ENCODE measurements at regions not wholly inside any gene's neighbourhood (a gene's known extent, or its start where the extent isn't known, plus 50 kb on each side); places are given as distances from the start of the nearest gene placed in this dataset.
"Not testable (repeated sequence)": the region's sequence is repeated elsewhere in the genome, so short reads cannot be mapped to it uniquely, and the experiment has no call there.

DNA sequence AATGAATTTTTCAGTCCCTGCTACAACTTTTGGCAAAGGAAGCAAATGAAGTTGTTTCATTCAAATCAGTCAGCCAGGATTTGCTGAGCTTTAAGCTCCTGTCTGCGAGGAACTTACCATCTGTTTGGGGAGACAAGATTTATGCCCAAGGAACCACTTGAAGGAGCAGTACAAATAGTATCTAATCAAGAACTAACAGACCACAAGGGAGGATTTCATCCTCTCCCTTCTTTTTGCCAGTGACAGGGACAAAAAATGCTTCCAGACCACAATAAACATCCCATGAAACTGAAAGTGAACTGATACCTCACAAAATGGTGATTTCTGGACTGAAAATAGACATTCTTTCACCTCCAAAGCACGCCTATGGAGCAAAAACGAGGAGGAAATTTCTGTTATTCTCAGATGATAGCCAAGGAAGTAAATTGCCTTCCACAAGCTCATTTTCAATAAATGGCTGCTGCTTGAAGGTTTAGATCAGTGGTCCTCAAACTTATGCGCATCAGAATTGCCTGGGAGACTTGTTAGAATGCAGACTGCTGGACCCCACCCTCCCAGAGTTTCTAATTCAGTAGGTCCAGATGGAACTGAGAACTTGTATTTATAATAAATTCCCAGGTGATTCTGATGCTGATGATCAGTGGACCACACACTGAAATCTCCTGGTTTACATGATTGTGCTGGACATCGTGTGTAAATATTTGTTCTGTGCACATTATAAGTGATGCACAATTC lies 202.4 kb upstream of the GADL1 start:
- Mint-ChIP-seq H3K9me3 (no peaks in the 10 kb centered on the region), H3K36me3 (no peaks in the 10 kb centered on the region), H3K4me3 (no peak overlapping the region), H3K27ac (no peak overlapping the region), H3K27me3 (ENCODE audit: low read depth in 2 of 2) (peaks cover 0 to 3% of the 10 kb centered on the region in 2 donors), H3K4me1 (peaks cover 12% of the 10 kb centered on the region in 2 donors)
- intact Hi-C loops (cut with micrococcal nuclease): no loop called here
- TF ChIP-seq CTCF (IDR thresholded peaks at IDR 0.05): no peak
- ATAC-seq (no peak), DNase-seq (no peak)
- Histone ChIP-seq H3K9me3 (ENCODE audit: control insufficient read depth, insufficient read depth, low read length) (no peaks in the 10 kb centered on the region), H3K4me1 (ENCODE audit: control insufficient read depth, insufficient read depth, low read length) (no peaks in the 10 kb centered on the region), H3K27ac (ENCODE audit: low read length) (no peak overlapping the region), H3K36me3 (ENCODE audit: control insufficient read depth, insufficient read depth, low read length) (no peaks in the 10 kb centered on the region), H3K27me3 (ENCODE audit: control insufficient read depth, insufficient read depth, low read length) (no peaks in the 10 kb centered on the region), H3K4me3 (ENCODE audit: low read length) (no peak overlapping the region)
- WGBS (ENCODE audit: insufficient coverage): 54% methylated on average over 5 of the region's 5 CpGs

- H3K36me3 ChIP-seq (ENCODE audit: control insufficient read depth, insufficient read depth, low read length): no peaks in the 10 kb centered on the region
- intact Hi-C loops (cut with micrococcal nuclease): no loop called here
- TF ChIP-seq CTCF (IDR thresholded peaks at IDR 0.05): no peak
- no peaks in the 10 kb centered on the region for H3K9me3 ChIP-seq (ENCODE audit: control insufficient read depth, insufficient read depth, low read length)
- Mint-ChIP-seq H3K4me1 (peaks cover 12% of the 10 kb centered on the region in 2 donors), H3K36me3 (no peaks in the 10 kb centered on the region), H3K4me3 (no peak overlapping the region), H3K27ac (no peak overlapping the region), H3K9me3 (no peaks in the 10 kb centered on the region), H3K27me3 (ENCODE audit: low read depth in 2 of 2) (no peaks in the 10 kb centered on the region)
- no peak overlapping the region for H3K27ac ChIP-seq (ENCODE audit: low read length)
- WGBS (ENCODE audit: insufficient coverage): no CpG with 5 or more reads among the region's 1 CpG
- H3K4me1 ChIP-seq (ENCODE audit: control insufficient read depth, insufficient read depth, low read length): no peaks in the 10 kb centered on the region
- no peak for DNase-seq
- H3K4me3 ChIP-seq (ENCODE audit: low read length): no peak overlapping the region
- no peaks in the 10 kb centered on the region for H3K27me3 ChIP-seq (ENCODE audit: control insufficient read depth, insufficient read depth, low read length)
- ATAC-seq: no peak
Measured at GRCh38 chr3:31100519-31100918, 206.1 kb upstream of the GADL1 start.

GRCh38 chr3:31101285-31101684 lies 206.8 kb upstream of the GADL1 start:
- H3K9me3 ChIP-seq (ENCODE audit: control insufficient read depth, insufficient read depth, low read length); H3K27me3 Mint-ChIP-seq (ENCODE audit: low read depth in 2 of 2); H3K36me3 ChIP-seq (ENCODE audit: control insufficient read depth, insufficient read depth, low read length); H3K27ac ChIP-seq (ENCODE audit: low read length); H3K27me3 ChIP-seq (ENCODE audit: control insufficient read depth, insufficient read depth, low read length); ATAC-seq; H3K4me3 ChIP-seq (ENCODE audit: low read length); H3K27ac Mint-ChIP-seq; H3K36me3 Mint-ChIP-seq; intact Hi-C loops (cut with micrococcal nuclease); H3K4me1 ChIP-seq (ENCODE audit: control insufficient read depth, insufficient read depth, low read length); DNase-seq; H3K4me3 Mint-ChIP-seq; H3K9me3 Mint-ChIP-seq: not testable (repeated sequence)
- H3K4me1 Mint-ChIP-seq: peaks cover 10% of the 10 kb centered on the region in 2 donors
- 20% methylated on average over 1 of the region's 1 CpG for WGBS (ENCODE audit: insufficient coverage)

DNA sequence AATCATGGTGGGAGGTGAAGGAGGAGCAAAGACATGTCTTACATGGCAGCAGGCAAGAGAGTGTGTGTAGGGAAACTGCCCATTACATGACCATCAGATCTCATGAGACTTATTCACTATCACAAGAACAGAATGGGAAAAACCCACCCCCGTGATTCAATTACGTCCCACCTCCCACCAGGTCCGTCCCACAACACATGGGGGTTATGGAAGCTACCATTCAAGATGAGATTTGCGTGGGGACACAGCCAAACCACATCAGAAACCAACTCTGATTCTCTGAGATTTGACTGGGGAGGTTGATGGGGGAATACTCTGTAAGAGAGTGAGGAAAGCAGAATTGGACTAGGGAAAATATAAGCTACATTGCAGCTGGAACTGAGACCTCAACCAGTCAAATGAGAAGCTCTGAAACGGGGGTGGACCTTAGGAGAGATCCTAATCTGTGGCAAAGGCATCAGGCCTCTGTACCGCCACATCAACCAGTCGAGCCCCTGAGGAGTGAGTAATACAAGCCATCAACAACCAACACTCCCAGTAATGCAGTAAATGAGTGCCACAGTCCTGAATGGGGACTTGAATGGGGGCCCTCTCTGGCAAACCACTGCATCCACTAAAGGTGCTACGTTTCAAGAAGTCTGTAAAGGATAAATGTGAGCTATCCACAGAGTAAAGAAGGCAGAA lies 207.9 kb upstream of the GADL1 start:
- Mint-ChIP-seq H3K36me3 (no peaks in the 10 kb centered on the region), H3K4me3 (no peak overlapping the region), H3K27ac (no peak overlapping the region), H3K9me3 (no peaks in the 10 kb centered on the region), H3K4me1 (peaks cover 0 to under 1% of the 10 kb centered on the region in 2 donors), H3K27me3 (ENCODE audit: low read depth in 2 of 2) (no peaks in the 10 kb centered on the region)
- Histone ChIP-seq H3K4me3 (ENCODE audit: low read length) (no peak overlapping the region), H3K27ac (ENCODE audit: low read length) (no peak overlapping the region), H3K36me3 (ENCODE audit: control insufficient read depth, insufficient read depth, low read length) (no peaks in the 10 kb centered on the region), H3K4me1 (ENCODE audit: control insufficient read depth, insufficient read depth, low read length) (no peaks in the 10 kb centered on the region), H3K9me3 (ENCODE audit: control insufficient read depth, insufficient read depth, low read length) (no peaks in the 10 kb centered on the region), H3K27me3 (ENCODE audit: control insufficient read depth, insufficient read depth, low read length) (no peaks in the 10 kb centered on the region)
- DNase-seq: no peak
- WGBS (ENCODE audit: insufficient coverage): 70% methylated on average over 4 of the region's 8 CpGs
- no peak for ATAC-seq
- TF ChIP-seq CTCF (IDR thresholded peaks at IDR 0.05): no peak
- intact Hi-C loops (cut with micrococcal nuclease): no loop called here
